ENCODE measurements at regions not wholly inside any gene's neighbourhood (a gene's known extent, or its start where the extent isn't known, plus 50 kb on each side); places are given as distances from the start of the nearest gene placed in this dataset.
"Not testable (repeated sequence)": the region's sequence is repeated elsewhere in the genome, so short reads cannot be mapped to it uniquely, and the experiment has no call there.

GRCh38 chr14:103192246-103192840, 69.1 kb downstream of the TNFAIP2 start:
- no peak for TF ChIP-seq CTCF (IDR thresholded peaks at IDR 0.05; ENCODE audit: low read length, missing control alignments)
- no peak overlapping the region for H3K4me3 ChIP-seq (replicated peaks; ENCODE audit: low read depth, low read length)
- no peak for DNase-seq (ENCODE audit: low read depth)

GRCh38 chr14:103192861-103193260, 69.6 kb downstream of the TNFAIP2 start:
- DNase-seq (ENCODE audit: low read depth); H3K4me3 ChIP-seq (replicated peaks; ENCODE audit: low read depth, low read length): not testable (repeated sequence)

- H3K4me3 ChIP-seq (replicated peaks; ENCODE audit: low read depth, low read length); DNase-seq (ENCODE audit: low read depth): not testable (repeated sequence)
These were observed 70.2 kb downstream of the TNFAIP2 start for GRCh38 chr14:103193491-103193890.

- peak; percentile 76 for DNase-seq (ENCODE audit: low read depth)
- H3K4me3 ChIP-seq (replicated peaks; ENCODE audit: low read depth, low read length) = no peak overlapping the region
These were observed 71.2 kb downstream of the TNFAIP2 start for GRCh38 chr14:103194256-103195045.

GRCh38 chr14:103195828-103196615, 72.8 kb downstream of the TNFAIP2 start:
- no peak for TF ChIP-seq CTCF (IDR thresholded peaks at IDR 0.05; ENCODE audit: low read length, missing control alignments)
- DNase-seq (ENCODE audit: low read depth) = no peak
- no peak overlapping the region for H3K4me3 ChIP-seq (replicated peaks; ENCODE audit: low read depth, low read length)

More at GRCh38 chr14:103194256-103195045, 71.2 kb downstream of the TNFAIP2 start:
- TF ChIP-seq CTCF (IDR thresholded peaks at IDR 0.05; ENCODE audit: low read length, missing control alignments) = no peak

GRCh38 chr14:103196716-103197115, 73.5 kb downstream of the TNFAIP2 start:
- no peak overlapping the region for H3K4me3 ChIP-seq (replicated peaks; ENCODE audit: low read depth, low read length)
- no peak for DNase-seq (ENCODE audit: low read depth)
- TF ChIP-seq CTCF (IDR thresholded peaks at IDR 0.05; ENCODE audit: low read length, missing control alignments) = no peak

- DNase-seq (ENCODE audit: low read depth) = peak; percentile 76
- TF ChIP-seq CTCF (IDR thresholded peaks at IDR 0.05; ENCODE audit: low read length, missing control alignments) = no peak
- H3K4me3 ChIP-seq (replicated peaks; ENCODE audit: low read depth, low read length) = no peak overlapping the region
These were observed 75.2 kb downstream of the TNFAIP2 start for GRCh38 chr14:103198131-103199105.

Measured in fibroblast of pulmonary artery (primary cell).